22Rv1 (cell line): ENCODE measurements at regions not wholly inside any gene's neighbourhood (a gene's known extent, or its start where the extent isn't known, plus 50 kb on each side); places are given as distances from the start of the nearest gene placed in this dataset.

Source experiments
- CTCF ChIP-seq: fragments of 450-650 bp; IDR thresholded peaks from 2 replicates; pipeline ENCODE4 v1.5.1; 2017; ENCODE audit warnings: mild to moderate bottlenecking
- ZFX ChIP-seq: fragments of 450-650 bp; IDR thresholded peaks from 2 replicates; pipeline ENCODE4 v1.6.1; 2017; ENCODE audit warnings: antibody characterized with exemption, borderline replicate concordance

- TF ChIP-seq CTCF: no peak
- TF ChIP-seq ZFX: no peak
These were observed 923.4 kb downstream of the SOCS6 start for GRCh38 chr18:71212222-71212621.
